IMR-90 (cell line): ENCODE measurements at regions not wholly inside any gene's neighbourhood (a gene's known extent, or its start where the extent isn't known, plus 50 kb on each side); places are given as distances from the start of the nearest gene placed in this dataset.

Source experiments
- ATAC-seq: fragments of 200-7000 bp; cut with Tn5 transposase; 2 replicates; pipeline ENCODE4 v1.9.1; 2020; ENCODE audit warnings: low read depth, mild to moderate bottlenecking, moderate library complexity
- BruUV-seq: library from RNA; stranded (reverse); fragments of 400-500 nt; replicated peaks from 2 replicates; lab custom pipeline; 2021; lab: Mats Ljungman, UMichigan
- CTCF ChIA-PET: fragments of 300-600 bp; formaldehyde crosslinking; extraction: SDS; loops from one replicate; lab custom pipeline; 2021; ENCODE audit warnings: antibody characterized with exemption; lab: Yijun Ruan, JAX
- POLR2A ChIA-PET: fragments of 300-600 bp; sonication (Branson Sonifier 250); formaldehyde crosslinking; loops from one replicate; lab custom pipeline; 2022; ENCODE audit warnings: antibody characterized with exemption; ENCODE audit not compliant: unreplicated experiment; lab: Charles Lee
- DNase-seq: peaks from one replicate; pipeline ENCODE4 v3.0.0; 2013
- H2AFZ ChIP-seq: replicated peaks from 2 replicates; pipeline ENCODE3; 2013; ENCODE audit warnings: low read length, mild to moderate bottlenecking; ENCODE audit not compliant: poor library complexity
- H2AK5ac ChIP-seq: 2 replicates; pipeline ENCODE4 v1.6.1; 2013; ENCODE audit warnings: low read depth, low read length, inconsistent platforms
- H2AK9ac ChIP-seq: replicated peaks from 2 replicates; pipeline ENCODE3; 2013; ENCODE audit warnings: mild to moderate bottlenecking, low read depth, low read length, moderate library complexity; ENCODE audit not compliant: poor library complexity
- H2BK120ac ChIP-seq: 2 replicates; pipeline ENCODE4 v1.6.1; 2013; ENCODE audit warnings: low read depth, low read length, inconsistent platforms
- H2BK15ac ChIP-seq: 3 replicates; pipeline ENCODE4 v1.6.1; 2013; ENCODE audit warnings: low read depth, low read length, inconsistent platforms
- H2BK20ac ChIP-seq: 2 replicates; pipeline ENCODE4 v1.6.1; 2013; ENCODE audit warnings: low read depth, mild to moderate bottlenecking, inconsistent platforms, low read length, moderate library complexity
- H2BK5ac ChIP-seq: 2 replicates; pipeline ENCODE4 v1.6.1; 2013; ENCODE audit warnings: mild to moderate bottlenecking, low read depth, low read length, inconsistent platforms; ENCODE audit not compliant: poor library complexity, severe bottlenecking
- H3K14ac ChIP-seq: replicated peaks from 2 replicates; pipeline ENCODE4 v1.6.1; 2013; ENCODE audit warnings: low read depth, low read length, inconsistent platforms
- H3K18ac ChIP-seq: 2 replicates; pipeline ENCODE4 v1.6.1; 2013; ENCODE audit warnings: low read depth, low read length, control low read depth
- H3K23ac ChIP-seq: 2 replicates; pipeline ENCODE4 v1.6.1; 2013; ENCODE audit warnings: low read depth, low read length, inconsistent platforms
- H3K27ac ChIP-seq: 2 replicates; pipeline ENCODE4 v1.5.1; 2013; ENCODE audit warnings: mild to moderate bottlenecking, control low read depth, low read length; ENCODE audit not compliant: insufficient read depth
- H3K27me3 ChIP-seq: 2 replicates; pipeline ENCODE4 v1.6.1; 2013; ENCODE audit warnings: low read length; ENCODE audit not compliant: control insufficient read depth, insufficient read depth
- H3K36me3 ChIP-seq: 2 replicates; pipeline ENCODE4 v1.6.1; 2013; ENCODE audit warnings: low read length, mixed read lengths; ENCODE audit not compliant: control insufficient read depth, insufficient read depth
- H3K4ac ChIP-seq: 2 replicates; pipeline ENCODE4 v1.6.1; 2013; ENCODE audit warnings: low read depth, low read length, inconsistent platforms
- H3K4me1 ChIP-seq: 2 replicates; pipeline ENCODE4 v1.6.1; 2013; ENCODE audit warnings: low read length, mixed read lengths; ENCODE audit not compliant: control insufficient read depth, insufficient read depth
- H3K4me2 ChIP-seq: 2 replicates; pipeline ENCODE4 v1.6.1; 2013; ENCODE audit warnings: low read depth, mild to moderate bottlenecking, control low read depth, low read length, moderate library complexity
- H3K4me3 ChIP-seq: 2 replicates; pipeline ENCODE4 v1.5.1; 2013; ENCODE audit warnings: low read depth, mild to moderate bottlenecking, control low read depth, low read length, moderate library complexity; ENCODE audit not compliant: insufficient read depth
- H3K56ac ChIP-seq: 2 replicates; pipeline ENCODE4 v1.6.1; 2013; ENCODE audit warnings: low read length, inconsistent platforms; ENCODE audit not compliant: insufficient read depth; ENCODE audit errors: extremely low read depth
- H3K79me1 ChIP-seq, 2 experiments: 2 replicates each; pipeline ENCODE4 v1.6.1; 2013; ENCODE audit warnings: low read length in 2 of 2, inconsistent platforms in 1 of 2, low read depth in 1 of 2
- H3K9ac ChIP-seq: 2 replicates; pipeline ENCODE4 v1.6.1; 2013; ENCODE audit warnings: low read depth, low read length, control low read depth
- H3K9me1 ChIP-seq: 2 replicates; pipeline ENCODE4 v1.6.1; 2013; ENCODE audit warnings: low read length, inconsistent platforms; ENCODE audit not compliant: insufficient read depth
- H3K9me3 ChIP-seq: 2 replicates; pipeline ENCODE4 v1.6.1; 2013; ENCODE audit warnings: low read length; ENCODE audit not compliant: control insufficient read depth, insufficient read depth
- H4K20me1 ChIP-seq: 2 replicates; pipeline ENCODE4 v1.6.1; 2013; ENCODE audit warnings: low read length, inconsistent platforms; ENCODE audit not compliant: insufficient read depth
- H4K5ac ChIP-seq: 2 replicates; pipeline ENCODE4 v1.6.1; 2013; ENCODE audit warnings: mild to moderate bottlenecking, low read depth, low read length, control low read depth
- H4K8ac ChIP-seq, 2 experiments: 2 replicates each; pipeline ENCODE4 v1.6.1; 2013; ENCODE audit warnings: low read depth in 2 of 2, low read length in 2 of 2, control low read depth in 1 of 2, inconsistent platforms in 1 of 2
- H4K91ac ChIP-seq: 2 replicates; pipeline ENCODE4 v1.6.1; 2013; ENCODE audit warnings: low read depth, low read length, inconsistent platforms; ENCODE audit not compliant: insufficient read depth
- CEBPB ChIP-seq: IDR thresholded peaks from 2 replicates; pipeline ENCODE4 v1.6.1; 2012; ENCODE audit warnings: low read depth, low read length, improper control_type of control experiment
- MAZ ChIP-seq: IDR thresholded peaks from 2 replicates; pipeline ENCODE4 v1.6.1; 2012; ENCODE audit warnings: low read depth, mild to moderate bottlenecking, low read length, improper control_type of control experiment, moderate library complexity, borderline replicate concordance
- POLR2A ChIP-seq: IDR thresholded peaks from 2 replicates; pipeline ENCODE4 v1.6.1; 2012; ENCODE audit warnings: mild to moderate bottlenecking, low read depth, low read length
- RFX5 ChIP-seq: IDR thresholded peaks from 2 replicates; pipeline ENCODE4 v1.8.0; 2012; ENCODE audit warnings: low read depth, mild to moderate bottlenecking, low read length, moderate library complexity
- SMC3 ChIP-seq: fragments of 150-350 bp; IDR thresholded peaks from 2 replicates; pipeline ENCODE4 v1.6.1; 2016; ENCODE audit warnings: low read depth, mild to moderate bottlenecking, antibody characterized with exemption, low read length, moderate library complexity
- dilution Hi-C: fragments of 300-500 bp; cut with HindIII; formaldehyde crosslinking; loops from one replicate; pipeline ENCODE4 v1.14.3; 2018; ENCODE audit warnings: low sequenced_read_pairs; ENCODE audit not compliant: unreplicated experiment
- in situ Hi-C: fragments of 300-500 bp; cut with MboI; formaldehyde crosslinking; loops from 3 replicates; pipeline ENCODE4 v1.14.3; 2019; ENCODE audit warnings: low sequenced_read_pairs, inconsistent platforms, mixed read lengths
- intact Hi-C: fragments of 100-400 bp; cut with micrococcal nuclease; formaldehyde crosslinking; loops from 2 replicates; pipeline ENCODE4 v1.10.0; 2022

GRCh38 chr1:87733386-87733785, 404.7 kb downstream of the LMO4 start:
- DNase-seq, result peak; percentile 8
- H3K4ac ChIP-seq, result no peak overlapping the region
- H3K27ac ChIP-seq, result no peak overlapping the region
- no peaks in the 10 kb centered on the region for H3K79me1 ChIP-seq
- intact Hi-C loops, result no loop called here
- H2BK120ac ChIP-seq, result no peak overlapping the region
- dilution Hi-C loops, result no loop called here
- no peaks in the 10 kb centered on the region for H4K20me1 ChIP-seq
- no peak overlapping the region for H2AK9ac ChIP-seq
- no peak overlapping the region for H4K91ac ChIP-seq
- no peak overlapping the region for H3K23ac ChIP-seq
- H2BK5ac ChIP-seq, result no peak overlapping the region
- no peak overlapping the region for H2AFZ ChIP-seq
- H3K36me3 ChIP-seq, result no peaks in the 10 kb centered on the region
- no peaks in the 10 kb centered on the region for H3K27me3 ChIP-seq
- POLR2A ChIA-PET, result no interaction called here
- H3K4me2 ChIP-seq, result no peak overlapping the region
- H2AK5ac ChIP-seq, result no peak overlapping the region
- no peak overlapping the region for H3K18ac ChIP-seq
- no peak overlapping the region for H2BK15ac ChIP-seq
- TF ChIP-seq RFX5 (no peak), POLR2A (no peak), MAZ (no peak), CEBPB (no peak), SMC3 (no peak)
- CTCF ChIA-PET, result no interaction called here
- H3K9ac ChIP-seq, result no peak overlapping the region
- no peak overlapping the region for H4K8ac ChIP-seq
- H3K4me3 ChIP-seq, result no peak overlapping the region
- no TSS peak for BruUV-seq
- H2BK20ac ChIP-seq, result no peak overlapping the region
- peaks cover 4% of the 10 kb centered on the region; the same call in 1 of the 2 replicates for H3K9me1 ChIP-seq
- H3K4me1 ChIP-seq, result peaks cover 6% of the 10 kb centered on the region; the same call in 1 of the 2 replicates
- no peak overlapping the region for H4K5ac ChIP-seq
- no peaks in the 10 kb centered on the region for H3K9me3 ChIP-seq
- H3K14ac ChIP-seq, result no peak overlapping the region
- ATAC-seq, result no peak
- in situ Hi-C loops, result no loop called here
- no peak overlapping the region for H3K56ac ChIP-seq
